ENCODE measurements at regions not wholly inside any gene's neighbourhood (a gene's known extent, or its start where the extent isn't known, plus 50 kb on each side); places are given as distances from the start of the nearest gene placed in this dataset.

- Histone ChIP-seq H3K27ac (no peak overlapping the region), H3K36me3 (no peaks in the 10 kb centered on the region), H3K4me3 (replicated peaks in 1 of 3) (no peak overlapping the region), H3K4me1 (no peaks in the 10 kb centered on the region), H3K27me3 (no peaks in the 10 kb centered on the region), H3K9me3 (no peaks in the 10 kb centered on the region)
- DNase-seq: no peak
- WGBS, 2 donors: 90 to 91% methylated on average over 3 of the region's 3 CpGs
- TF ChIP-seq, protein P1, sequence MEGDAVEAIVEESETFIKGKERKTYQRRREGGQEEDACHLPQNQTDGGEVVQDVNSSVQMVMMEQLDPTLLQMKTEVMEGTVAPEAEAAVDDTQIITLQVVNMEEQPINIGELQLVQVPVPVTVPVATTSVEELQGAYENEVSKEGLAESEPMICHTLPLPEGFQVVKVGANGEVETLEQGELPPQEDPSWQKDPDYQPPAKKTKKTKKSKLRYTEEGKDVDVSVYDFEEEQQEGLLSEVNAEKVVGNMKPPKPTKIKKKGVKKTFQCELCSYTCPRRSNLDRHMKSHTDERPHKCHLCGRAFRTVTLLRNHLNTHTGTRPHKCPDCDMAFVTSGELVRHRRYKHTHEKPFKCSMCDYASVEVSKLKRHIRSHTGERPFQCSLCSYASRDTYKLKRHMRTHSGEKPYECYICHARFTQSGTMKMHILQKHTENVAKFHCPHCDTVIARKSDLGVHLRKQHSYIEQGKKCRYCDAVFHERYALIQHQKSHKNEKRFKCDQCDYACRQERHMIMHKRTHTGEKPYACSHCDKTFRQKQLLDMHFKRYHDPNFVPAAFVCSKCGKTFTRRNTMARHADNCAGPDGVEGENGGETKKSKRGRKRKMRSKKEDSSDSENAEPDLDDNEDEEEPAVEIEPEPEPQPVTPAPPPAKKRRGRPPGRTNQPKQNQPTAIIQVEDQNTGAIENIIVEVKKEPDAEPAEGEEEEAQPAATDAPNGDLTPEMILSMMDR (IDR thresholded peaks at IDR 0.05): no peak
- no peak for TF ChIP-seq POLR2A (IDR thresholded peaks at IDR 0.05)
- intact Hi-C loops (cut with DNase I): no loop called here
Observed at GRCh38 chr12:85569261-85569660, 266.9 kb downstream of the RASSF9 start.

GRCh38 chr12:85572956-85573355 is 263.3 kb downstream of the RASSF9 start:
- no peaks in the 10 kb centered on the region for H3K27me3 ChIP-seq
- no peaks in the 10 kb centered on the region for H3K4me1 ChIP-seq
- H3K27ac ChIP-seq: no peak overlapping the region
- TF ChIP-seq POLR2A (IDR thresholded peaks at IDR 0.05): no peak
- TF ChIP-seq, protein P1 (IDR thresholded peaks at IDR 0.05): no peak
- WGBS, 2 donors: 89 to 92% methylated on average over 1 of the region's 1 CpG
- intact Hi-C loops (cut with DNase I): no loop called here
- no peak overlapping the region for H3K4me3 ChIP-seq (replicated peaks in 1 of 3)
- H3K36me3 ChIP-seq: no peaks in the 10 kb centered on the region
- H3K9me3 ChIP-seq: no peaks in the 10 kb centered on the region
- DNase-seq: no peak

GRCh38 chr12:85573635-85574214 is 262.5 kb downstream of the RASSF9 start:
- Histone ChIP-seq H3K27ac (no peak overlapping the region), H3K9me3 (no peaks in the 10 kb centered on the region), H3K4me1 (no peaks in the 10 kb centered on the region), H3K4me3 (replicated peaks in 1 of 3) (no peak overlapping the region), H3K36me3 (no peaks in the 10 kb centered on the region), H3K27me3 (no peaks in the 10 kb centered on the region)
- no peak for TF ChIP-seq POLR2A (IDR thresholded peaks at IDR 0.05)
- TF ChIP-seq, protein P1 (IDR thresholded peaks at IDR 0.05): no peak
- WGBS, 2 donors: 78 to 83% methylated on average over 3 of the region's 3 CpGs
- DNase-seq: no peak
- intact Hi-C loops (cut with DNase I): no loop called here

DNA sequence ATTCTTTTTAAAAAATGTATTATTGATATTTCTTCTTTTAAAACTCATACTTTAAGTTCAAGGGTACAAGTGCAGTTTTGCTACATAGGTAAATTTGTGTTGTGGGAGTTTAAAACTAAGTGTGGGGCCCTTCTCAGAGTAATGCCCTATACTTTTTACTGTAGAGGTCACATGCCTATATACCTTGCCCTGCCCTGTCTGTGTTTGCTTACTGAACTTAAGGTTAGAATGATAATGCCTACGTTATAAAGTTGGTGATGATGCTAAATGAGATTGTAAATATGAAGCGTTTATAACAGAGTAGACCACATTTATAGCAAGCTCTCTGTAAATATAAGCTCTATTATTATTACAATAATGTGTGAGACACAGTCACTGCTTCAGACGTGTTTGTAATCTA is 261.9 kb downstream of the RASSF9 start:
- 91 to 93% methylated on average over 3 of the region's 3 CpGs for WGBS, 2 donors
- no peak for DNase-seq
- H3K9me3 ChIP-seq: no peaks in the 10 kb centered on the region
- no peak overlapping the region for H3K4me3 ChIP-seq (replicated peaks in 1 of 3)
- intact Hi-C loops (cut with DNase I): no loop called here
- H3K27ac ChIP-seq: no peak overlapping the region
- no peaks in the 10 kb centered on the region for H3K36me3 ChIP-seq
- no peaks in the 10 kb centered on the region for H3K27me3 ChIP-seq
- no peaks in the 10 kb centered on the region for H3K4me1 ChIP-seq
- no peak for TF ChIP-seq POLR2A (IDR thresholded peaks at IDR 0.05)
- TF ChIP-seq, protein P1 (IDR thresholded peaks at IDR 0.05): no peak

DNA sequence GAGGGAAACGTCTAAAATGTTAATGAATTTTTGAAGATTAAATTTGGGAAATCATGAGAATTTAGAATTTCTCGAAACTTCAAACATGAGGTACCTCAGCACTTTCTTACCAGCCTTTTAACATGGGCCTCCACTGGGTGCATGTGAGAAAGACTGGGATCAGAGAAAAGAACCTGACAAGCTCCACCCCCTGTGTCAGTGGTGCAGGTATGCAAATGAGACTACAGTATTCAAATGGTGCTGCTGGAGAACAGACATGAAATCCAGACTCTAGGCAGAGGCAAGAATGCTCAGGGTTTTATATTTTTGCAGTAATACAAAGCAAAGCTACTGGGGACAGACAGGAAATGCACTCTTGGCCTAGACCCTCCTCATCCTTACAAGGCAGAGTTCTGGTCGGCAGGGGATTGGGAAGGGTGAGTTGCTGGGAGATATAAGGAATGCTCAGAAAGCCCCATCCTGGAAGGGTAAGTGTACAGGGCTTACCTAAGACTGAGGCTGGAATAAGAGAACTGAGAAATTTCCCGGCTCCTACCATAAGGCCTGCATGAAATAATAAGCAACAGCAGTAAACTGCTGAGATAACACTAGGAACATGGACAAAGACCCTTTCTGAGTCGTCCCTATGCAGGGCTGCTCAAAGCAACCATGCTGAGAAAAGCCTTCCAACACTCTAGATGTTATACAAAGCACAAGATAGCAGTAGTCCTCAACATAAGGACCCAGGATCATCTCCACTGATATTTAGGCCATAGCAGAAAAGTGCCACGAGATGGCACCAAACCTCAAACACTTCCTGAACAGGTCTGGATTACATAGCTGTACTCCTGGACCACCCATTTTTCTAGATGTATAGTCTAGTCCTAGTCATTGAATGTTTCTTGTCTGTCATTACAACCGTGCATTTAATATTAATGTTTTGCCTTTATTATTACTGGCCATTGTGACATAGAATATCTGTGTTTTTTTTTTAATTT is 260.8 kb downstream of the RASSF9 start:
- WGBS, 2 donors: 56 to 57% methylated on average over 7 of the region's 7 CpGs
- peak; percentile 53 to 58 for DNase-seq
- Histone ChIP-seq H3K4me1 (no peaks in the 10 kb centered on the region), H3K4me3 (replicated peaks in 1 of 3) (no peak overlapping the region), H3K27me3 (no peaks in the 10 kb centered on the region), H3K9me3 (no peaks in the 10 kb centered on the region), H3K36me3 (no peaks in the 10 kb centered on the region), H3K27ac (no peak overlapping the region)
- TF ChIP-seq, protein P1 (IDR thresholded peaks at IDR 0.05): peak in 5 of 6 experiments; percentile 34 to 64 (median 56)
- no peak for TF ChIP-seq POLR2A (IDR thresholded peaks at IDR 0.05)
- intact Hi-C loops (cut with DNase I): loop anchor here (5.0 kb wide), 1 partner anchor 292 kb away; no protein-coding TSS in a partner anchor
